A549 (cell line): ENCODE measurements at regions not wholly inside any gene's neighbourhood (a gene's known extent, or its start where the extent isn't known, plus 50 kb on each side); places are given as distances from the start of the nearest gene placed in this dataset.
A peak's percentile ranks its signal among the peaks of the same experiment; 100 is the strongest.

Source experiments
- MYC ChIP-seq: IDR thresholded peaks from 2 replicates; pipeline ENCODE4 v1.6.1; 2012; ENCODE audit warnings: mild to moderate bottlenecking, inconsistent platforms, low read length, improper control_type of control experiment, borderline replicate concordance
- POLR2A ChIP-seq: IDR thresholded peaks from 2 replicates; pipeline ENCODE4 v1.6.1; 2012; ENCODE audit warnings: mild to moderate bottlenecking, low read length
- POLR2AphosphoS2 ChIP-seq: conservative IDR thresholded peaks from 2 replicates; pipeline ENCODE4 v1.6.1; 2012; ENCODE audit warnings: low read length, improper control_type of control experiment, inconsistent platforms
- TP53 ChIP-seq: fragments of 250-450 bp; sonication (Bioruptor Pico); IDR thresholded peaks from 2 replicates; pipeline ENCODE4 v1.5.0; 2021; ENCODE audit warnings: mild to moderate bottlenecking, moderate library complexity
- ZC3H11A ChIP-seq: fragments of 450-650 bp; IDR thresholded peaks from 2 replicates; pipeline ENCODE4 v1.6.1; 2014; ENCODE audit warnings: antibody characterized with exemption, mild to moderate bottlenecking

DNA sequence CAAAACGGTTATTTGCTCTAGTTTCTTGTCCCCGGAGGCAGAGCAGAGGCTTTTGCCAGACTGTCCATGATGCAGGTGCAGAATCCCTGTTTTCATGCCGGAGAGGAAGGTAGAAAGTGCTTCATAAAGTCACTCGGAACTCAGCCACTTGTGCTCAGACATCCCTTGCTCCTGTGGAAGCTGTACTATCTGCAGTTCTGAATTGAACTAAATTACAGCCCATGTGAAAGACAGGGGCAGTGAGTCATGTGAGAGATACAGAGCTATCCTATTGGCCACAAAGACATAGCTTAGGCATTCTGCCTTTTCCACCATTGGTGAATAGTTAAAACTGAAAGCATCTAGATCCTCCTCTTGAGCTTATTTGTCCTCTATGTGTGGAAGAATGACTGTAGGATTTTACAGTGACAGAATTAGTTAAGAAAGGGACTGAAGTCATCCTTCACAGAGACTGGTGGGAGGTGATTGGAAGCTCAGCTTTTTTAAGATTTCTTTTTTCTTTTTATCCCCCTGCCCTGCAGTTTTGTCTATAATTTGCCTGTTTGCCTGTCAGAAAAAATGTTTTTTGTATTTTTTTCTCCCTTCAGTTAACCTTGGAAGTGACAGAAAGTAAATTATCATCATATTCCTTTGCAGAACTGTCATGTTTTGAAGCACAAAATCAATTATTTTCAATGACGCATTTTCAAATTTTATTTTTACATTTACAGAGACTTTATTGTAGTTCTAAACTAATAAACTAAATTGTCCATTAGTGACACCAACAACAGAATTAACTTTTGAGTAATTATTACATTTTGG is 298.6 kb downstream of the PTPRC start:
- TF ChIP-seq ZC3H11A (no peak), MYC (no peak), POLR2A (peak; percentile 27), TP53 (no peak), POLR2AphosphoS2 (no peak)
